Natural killer cell (primary cell): ENCODE measurements at regions not wholly inside any gene's neighbourhood (a gene's known extent, or its start where the extent isn't known, plus 50 kb on each side); places are given as distances from the start of the nearest gene placed in this dataset.

Source experiments
- ATAC-seq, 3 donors: fragments of 150-1000 bp in 2 of 3; fragments of 200-7000 bp in 1 of 3; cut with Tn5 transposase; 1 replicate in 1 of 3; 2 replicates in 2 of 3; pipeline ENCODE4 v1.10.0; 2021; ENCODE audit warnings: mild to moderate bottlenecking in 2 of 3, moderate library complexity in 2 of 3
- DNase-seq, 2 donors: peaks; one replicate each; pipeline versions ENCODE4 v3.0.0 to v3.0.0-alpha.2; 2013 to 2021; ENCODE audit warnings: mixed read lengths in 1 of 2
- H3K27ac ChIP-seq: one replicate; pipeline ENCODE4 v1.5.1; 2013; ENCODE audit warnings: mild to moderate bottlenecking, low read length
- H3K27me3 ChIP-seq: one replicate; pipeline ENCODE4 v1.6.1; 2013; ENCODE audit warnings: low read length; ENCODE audit not compliant: control insufficient read depth, insufficient read depth
- H3K36me3 ChIP-seq: one replicate; pipeline ENCODE4 v1.6.1; 2013; ENCODE audit warnings: low read length; ENCODE audit not compliant: control insufficient read depth, insufficient read depth
- H3K4me1 ChIP-seq: one replicate; pipeline ENCODE4 v1.6.1; 2013; ENCODE audit warnings: low read length; ENCODE audit not compliant: control insufficient read depth, insufficient read depth
- H3K4me3 ChIP-seq: one replicate; pipeline ENCODE4 v1.5.1; 2013; ENCODE audit warnings: low read length
- H3K9me3 ChIP-seq: one replicate; pipeline ENCODE4 v1.6.1; 2013; ENCODE audit warnings: low read length; ENCODE audit not compliant: control insufficient read depth, insufficient read depth
- H3K27ac Mint-ChIP-seq, 2 donors: one replicate each; pipeline ENCODE4 v1.8.0; 2022; ENCODE audit warnings: mild to moderate bottlenecking in 2 of 2, mixed read lengths in 2 of 2, moderate library complexity in 1 of 2
- H3K27me3 Mint-ChIP-seq, 2 donors: one replicate each; pipeline ENCODE4 v1.8.0; 2022; ENCODE audit warnings: low read depth in 2 of 2, mixed read lengths in 2 of 2
- H3K36me3 Mint-ChIP-seq: one replicate; pipeline ENCODE4 v1.8.0; 2022; ENCODE audit warnings: mixed read lengths
- H3K4me1 Mint-ChIP-seq, 2 donors: one replicate each; pipeline ENCODE4 v1.8.0; 2022; ENCODE audit warnings: mixed read lengths in 2 of 2
- H3K4me3 Mint-ChIP-seq: one replicate; pipeline ENCODE4 v1.8.0; 2022; ENCODE audit warnings: mild to moderate bottlenecking, moderate library complexity, mixed read lengths
- H3K9me3 Mint-ChIP-seq, 2 donors: one replicate each; pipeline ENCODE4 v1.8.0; 2022; ENCODE audit warnings: mixed read lengths in 2 of 2
- WGBS: methylation state at CpG from one replicate; pipeline ENCODE4 v1.1.7; 2013; ENCODE audit warnings: missing lambda C conversion rate; ENCODE audit not compliant: insufficient coverage; 5-methylcytosine and 5-hydroxymethylcytosine counted together
- intact Hi-C: fragments of 100-400 bp; cut with micrococcal nuclease; formaldehyde crosslinking; loops from one replicate; pipeline ENCODE4 v1.14.2; 2022
- TF ChIP-seq, protein P1 (sequence below): fragments of 200-600 bp; IDR thresholded peaks from one replicate; pipeline ENCODE4 v1.8.0; 2022; ENCODE audit warnings: antibody characterized with exemption

GRCh38 chr14:56972948-56973347, 162.7 kb upstream of the OTX2 start:
- no peaks in the 10 kb centered on the region for H3K36me3 ChIP-seq
- ATAC-seq (no peak), DNase-seq (no peak)
- Mint-ChIP-seq H3K27ac (no peak overlapping the region), H3K4me3 (no peak overlapping the region), H3K4me1 (no peaks in the 10 kb centered on the region), H3K36me3 (no peaks in the 10 kb centered on the region), H3K9me3 (peaks cover 4 to 10% of the 10 kb centered on the region in 2 donors), H3K27me3 (no peaks in the 10 kb centered on the region)
- intact Hi-C loops, result no loop called here
- TF ChIP-seq, protein P1, sequence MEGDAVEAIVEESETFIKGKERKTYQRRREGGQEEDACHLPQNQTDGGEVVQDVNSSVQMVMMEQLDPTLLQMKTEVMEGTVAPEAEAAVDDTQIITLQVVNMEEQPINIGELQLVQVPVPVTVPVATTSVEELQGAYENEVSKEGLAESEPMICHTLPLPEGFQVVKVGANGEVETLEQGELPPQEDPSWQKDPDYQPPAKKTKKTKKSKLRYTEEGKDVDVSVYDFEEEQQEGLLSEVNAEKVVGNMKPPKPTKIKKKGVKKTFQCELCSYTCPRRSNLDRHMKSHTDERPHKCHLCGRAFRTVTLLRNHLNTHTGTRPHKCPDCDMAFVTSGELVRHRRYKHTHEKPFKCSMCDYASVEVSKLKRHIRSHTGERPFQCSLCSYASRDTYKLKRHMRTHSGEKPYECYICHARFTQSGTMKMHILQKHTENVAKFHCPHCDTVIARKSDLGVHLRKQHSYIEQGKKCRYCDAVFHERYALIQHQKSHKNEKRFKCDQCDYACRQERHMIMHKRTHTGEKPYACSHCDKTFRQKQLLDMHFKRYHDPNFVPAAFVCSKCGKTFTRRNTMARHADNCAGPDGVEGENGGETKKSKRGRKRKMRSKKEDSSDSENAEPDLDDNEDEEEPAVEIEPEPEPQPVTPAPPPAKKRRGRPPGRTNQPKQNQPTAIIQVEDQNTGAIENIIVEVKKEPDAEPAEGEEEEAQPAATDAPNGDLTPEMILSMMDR, result no peak
- no peak overlapping the region for H3K4me3 ChIP-seq
- H3K4me1 ChIP-seq, result no peaks in the 10 kb centered on the region
- H3K27ac ChIP-seq, result no peak overlapping the region
- no peaks in the 10 kb centered on the region for H3K9me3 ChIP-seq
- no peaks in the 10 kb centered on the region for H3K27me3 ChIP-seq

DNA sequence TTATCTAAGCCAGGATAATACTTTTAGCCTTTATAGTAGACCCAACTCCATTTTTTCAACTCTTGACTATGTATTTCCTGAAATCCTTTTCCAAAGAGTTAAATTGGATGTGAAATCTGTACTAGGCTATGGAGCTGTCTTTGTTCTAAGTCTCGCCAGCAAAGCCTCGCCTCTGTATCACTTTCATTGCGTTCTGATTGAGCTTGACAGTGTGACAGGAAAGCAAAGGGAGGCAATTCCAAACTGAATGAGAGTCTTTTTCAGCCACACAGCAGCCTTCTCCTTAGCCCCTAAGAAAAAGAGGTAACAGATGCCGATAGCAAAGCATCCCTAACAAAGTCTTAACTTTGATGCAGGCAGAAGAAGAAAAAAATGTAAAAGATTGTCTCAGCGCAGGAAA, 154.6 kb upstream of the OTX2 start:
- H3K27me3 Mint-ChIP-seq, result no peaks in the 10 kb centered on the region
- peaks cover 0 to 6% of the 10 kb centered on the region in 2 donors for H3K9me3 Mint-ChIP-seq
- Histone ChIP-seq H3K4me3 (no peak overlapping the region), H3K4me1 (no peaks in the 10 kb centered on the region), H3K27ac (no peak overlapping the region), H3K27me3 (no peaks in the 10 kb centered on the region), H3K36me3 (no peaks in the 10 kb centered on the region), H3K9me3 (peaks cover 2% of the 10 kb centered on the region)
- ATAC-seq (no peak), DNase-seq (no peak)
- 69% methylated on average over 5 of the region's 5 CpGs for WGBS
- intact Hi-C loops, result no loop called here
- H3K4me1 Mint-ChIP-seq, result no peaks in the 10 kb centered on the region
- no peak overlapping the region for H3K4me3 Mint-ChIP-seq
- no peak overlapping the region for H3K27ac Mint-ChIP-seq
- H3K36me3 Mint-ChIP-seq, result no peaks in the 10 kb centered on the region
- TF ChIP-seq, protein P1, result no peak

DNA sequence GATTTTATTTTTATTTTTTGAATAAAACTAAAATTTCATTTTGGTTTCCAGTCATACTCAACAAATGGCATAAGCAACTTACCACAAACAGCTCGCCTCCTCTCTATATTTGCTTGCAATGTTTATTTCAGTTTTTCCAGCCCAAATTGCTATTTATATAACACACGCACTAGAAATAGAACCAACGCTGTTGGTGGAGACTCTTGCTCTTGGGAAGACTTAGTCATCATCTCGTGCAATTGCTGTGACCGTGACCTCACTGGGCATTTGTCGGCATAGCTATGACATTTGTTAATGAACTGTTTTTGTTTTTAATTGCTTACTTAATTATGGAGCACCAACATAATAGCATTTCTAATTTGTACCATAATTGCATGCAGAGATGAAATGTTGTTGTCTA, 153.1 kb upstream of the OTX2 start:
- Mint-ChIP-seq H3K36me3 (no peaks in the 10 kb centered on the region), H3K27ac (no peak overlapping the region), H3K4me1 (no peaks in the 10 kb centered on the region), H3K9me3 (peaks cover 0 to 4% of the 10 kb centered on the region in 2 donors), H3K27me3 (peaks cover 0 to under 1% of the 10 kb centered on the region in 2 donors), H3K4me3 (no peak overlapping the region)
- Histone ChIP-seq H3K4me3 (no peak overlapping the region), H3K27ac (no peak overlapping the region), H3K36me3 (no peaks in the 10 kb centered on the region), H3K27me3 (no peaks in the 10 kb centered on the region), H3K4me1 (no peaks in the 10 kb centered on the region), H3K9me3 (peaks cover 2% of the 10 kb centered on the region)
- TF ChIP-seq, protein P1, result no peak
- DNase-seq (no peak), ATAC-seq (no peak)
- 88% methylated on average over 5 of the region's 6 CpGs for WGBS
- intact Hi-C loops, result no loop called here

GRCh38 chr14:56962444-56963080, 152.3 kb upstream of the OTX2 start:
- H3K4me1 ChIP-seq, result no peaks in the 10 kb centered on the region
- ATAC-seq, result no peak
- H3K27ac Mint-ChIP-seq, result no peak overlapping the region
- H3K36me3 Mint-ChIP-seq, result no peaks in the 10 kb centered on the region
- no peaks in the 10 kb centered on the region for H3K27me3 ChIP-seq
- no peak overlapping the region for H3K4me3 Mint-ChIP-seq
- no peak overlapping the region for H3K27ac ChIP-seq
- H3K36me3 ChIP-seq, result no peaks in the 10 kb centered on the region
- peaks cover 0 to 2% of the 10 kb centered on the region in 2 donors for H3K9me3 Mint-ChIP-seq
- no peaks in the 10 kb centered on the region for H3K4me1 Mint-ChIP-seq
- DNase-seq, result no peak
- peaks cover 0 to 2% of the 10 kb centered on the region in 2 donors for H3K27me3 Mint-ChIP-seq
- H3K4me3 ChIP-seq, result no peak overlapping the region
- intact Hi-C loops, result no loop called here
- TF ChIP-seq, protein P1, result no peak
- 94% methylated on average over 4 of the region's 4 CpGs for WGBS
- peaks cover 2% of the 10 kb centered on the region for H3K9me3 ChIP-seq
